ENCODE measurements at regions not wholly inside any gene's neighbourhood (a gene's known extent, or its start where the extent isn't known, plus 50 kb on each side); places are given as distances from the start of the nearest gene placed in this dataset.
"Not testable (repeated sequence)": the region's sequence is repeated elsewhere in the genome, so short reads cannot be mapped to it uniquely, and the experiment has no call there.

GRCh38 chr7:115177103-115177502 lies 255.2 kb downstream of the MDFIC start:
- H3K4me3 ChIP-seq = no peak overlapping the region
- no peak overlapping the region for H3K27ac ChIP-seq
- no peaks in the 10 kb centered on the region for H3K9me3 ChIP-seq
- DNase-seq (no peak), ATAC-seq (no peak)
- intact Hi-C loops (cut with DNase I) = no loop called here
- no peaks in the 10 kb centered on the region for H3K4me1 ChIP-seq
- H3K27me3 ChIP-seq (ENCODE audit: insufficient read depth in 3 of 3, low read length in 2 of 3) = no peaks in the 10 kb centered on the region
- TF ChIP-seq CTCF (IDR thresholded peaks at IDR 0.05) = no peak
- H3K36me3 ChIP-seq (ENCODE audit: insufficient read depth in 1 of 2, low read depth in 1 of 2) = no peaks in the 10 kb centered on the region
- 28 to 42% (median 40%) methylated on average over 1 of the region's 1 CpG for WGBS, 3 donors

DNA sequence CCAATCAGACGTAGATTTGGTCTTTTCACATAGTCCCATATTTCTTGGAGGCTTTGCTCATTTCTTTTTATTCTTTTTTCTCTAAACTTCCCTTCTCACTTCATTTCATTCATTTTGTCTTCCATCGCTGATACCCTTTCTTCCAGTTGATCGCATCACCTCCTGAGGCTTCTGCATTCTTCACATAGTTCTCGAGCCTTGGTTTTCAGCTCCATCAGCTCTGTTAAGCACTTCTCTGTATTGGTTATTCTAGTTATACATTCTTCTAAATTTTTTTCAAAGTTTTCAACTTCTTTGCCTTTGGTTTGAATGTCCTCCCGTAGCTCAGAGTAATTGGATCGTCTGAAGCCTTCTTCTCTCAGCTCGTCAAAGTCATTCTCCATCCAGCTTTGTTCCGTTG lies 250.5 kb downstream of the MDFIC start:
- WGBS, 3 donors = 93 to 96% (median 96%) methylated on average over 3 to 6 of the region's 8 CpGs
- ATAC-seq; H3K27me3 ChIP-seq (ENCODE audit: insufficient read depth in 3 of 3, low read length in 2 of 3); H3K4me1 ChIP-seq; H3K36me3 ChIP-seq (ENCODE audit: insufficient read depth in 1 of 2, low read depth in 1 of 2); intact Hi-C loops (cut with DNase I); DNase-seq; H3K4me3 ChIP-seq; H3K27ac ChIP-seq; H3K9me3 ChIP-seq: not testable (repeated sequence)

- Histone ChIP-seq H3K36me3 (ENCODE audit: insufficient read depth in 1 of 2, low read depth in 1 of 2) (no peaks in the 10 kb centered on the region), H3K27me3 (ENCODE audit: insufficient read depth in 3 of 3, low read length in 2 of 3) (peaks cover 0 to 9% (median 0%) of the 10 kb centered on the region in 3 donors), H3K4me3 (no peak overlapping the region), H3K9me3 (no peaks in the 10 kb centered on the region), H3K4me1 (no peaks in the 10 kb centered on the region), H3K27ac (no peak overlapping the region)
- WGBS, 3 donors = 68 to 76% (median 69%) methylated on average over 4 of the region's 4 CpGs
- no peak for ATAC-seq
- DNase-seq = no peak
- intact Hi-C loops (cut with DNase I) = no loop called here
- TF ChIP-seq CTCF (IDR thresholded peaks at IDR 0.05) = no peak
Observed at GRCh38 chr7:115153769-115154477, 232.0 kb downstream of the MDFIC start.

- ATAC-seq (no peak), DNase-seq (no peak)
- H3K4me1 ChIP-seq = no peaks in the 10 kb centered on the region
- intact Hi-C loops (cut with DNase I) = no loop called here
- TF ChIP-seq CTCF (IDR thresholded peaks at IDR 0.05) = no peak
- H3K36me3 ChIP-seq (ENCODE audit: insufficient read depth in 1 of 2, low read depth in 1 of 2) = no peaks in the 10 kb centered on the region
- H3K27me3 ChIP-seq (ENCODE audit: insufficient read depth in 3 of 3, low read length in 2 of 3) = peaks cover 0 to 9% (median 0%) of the 10 kb centered on the region in 3 donors
- H3K27ac ChIP-seq = no peak overlapping the region
- 79 to 85% (median 82%) methylated on average over 3 of the region's 3 CpGs for WGBS, 3 donors
- H3K4me3 ChIP-seq = no peak overlapping the region
- no peaks in the 10 kb centered on the region for H3K9me3 ChIP-seq
Observed at GRCh38 chr7:115153176-115153575, 231.3 kb downstream of the MDFIC start.

DNA sequence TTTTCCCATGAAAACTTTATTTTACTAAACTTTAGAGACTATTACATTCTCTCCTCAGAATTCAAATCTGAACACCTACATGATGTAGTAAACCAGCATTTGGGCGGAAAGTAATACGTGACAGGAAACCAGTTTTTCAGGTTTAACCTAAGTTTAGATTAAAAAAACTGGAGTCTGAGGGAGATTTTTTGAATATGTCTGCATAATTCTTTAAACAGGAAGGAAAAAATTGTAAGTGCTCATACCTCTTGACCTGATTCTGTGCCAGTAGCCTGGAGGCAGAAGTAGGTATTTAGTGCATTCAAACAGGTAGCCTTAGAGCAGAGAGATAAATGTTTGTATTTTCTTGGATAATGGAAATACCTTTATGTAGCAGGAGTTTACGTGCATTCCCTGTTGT lies 224.3 kb downstream of the MDFIC start:
- DNase-seq (no peak), ATAC-seq (no peak)
- no peaks in the 10 kb centered on the region for H3K4me1 ChIP-seq
- WGBS, 3 donors = 91 to 95% (median 92%) methylated on average over 3 of the region's 3 CpGs
- TF ChIP-seq CTCF (IDR thresholded peaks at IDR 0.05) = no peak
- no peaks in the 10 kb centered on the region for H3K9me3 ChIP-seq
- peaks cover 0 to 8% (median 0%) of the 10 kb centered on the region in 3 donors for H3K27me3 ChIP-seq (ENCODE audit: insufficient read depth in 3 of 3, low read length in 2 of 3)
- H3K27ac ChIP-seq = no peak overlapping the region
- H3K4me3 ChIP-seq = no peak overlapping the region
- intact Hi-C loops (cut with DNase I) = no loop called here
- H3K36me3 ChIP-seq (ENCODE audit: insufficient read depth in 1 of 2, low read depth in 1 of 2) = no peaks in the 10 kb centered on the region
